GM19372 (cell line): ENCODE measurements at regions not wholly inside any gene's neighbourhood (a gene's known extent, or its start where the extent isn't known, plus 50 kb on each side); places are given as distances from the start of the nearest gene placed in this dataset.
A peak's percentile ranks its signal among the peaks of the same experiment; 100 is the strongest.
"Not testable (repeated sequence)": the region's sequence is repeated elsewhere in the genome, so short reads cannot be mapped to it uniquely, and the experiment has no call there.

ENCODE experiments used
- ATAC-seq: cut with Tn5 transposase; IDR thresholded peaks from one replicate; pipeline ENCODE4 v1.9.1; 2021; ENCODE audit warnings: mild to moderate bottlenecking, low read depth, moderate library complexity; ENCODE audit not compliant: unreplicated experiment

DNA sequence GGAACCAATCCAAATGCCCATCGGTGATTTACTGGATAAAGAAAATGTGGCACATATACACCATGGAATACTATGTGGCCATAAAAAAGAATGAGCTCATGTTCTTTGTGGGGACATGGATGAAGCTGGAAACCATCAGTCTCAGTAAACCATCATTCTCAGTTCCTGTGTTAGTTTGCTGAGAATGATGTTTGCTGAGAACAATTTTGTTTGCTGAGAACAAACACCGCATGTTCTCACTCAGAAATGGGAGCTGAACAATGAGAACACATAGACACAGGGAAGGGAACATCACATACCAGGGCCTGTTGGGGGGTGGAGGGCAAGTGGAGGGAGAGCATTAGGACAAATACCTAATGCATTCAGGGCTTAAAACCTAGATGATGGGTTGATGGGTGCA is 185.5 kb downstream of the ANXA1 start:
- not testable (repeated sequence) for ATAC-seq

DNA sequence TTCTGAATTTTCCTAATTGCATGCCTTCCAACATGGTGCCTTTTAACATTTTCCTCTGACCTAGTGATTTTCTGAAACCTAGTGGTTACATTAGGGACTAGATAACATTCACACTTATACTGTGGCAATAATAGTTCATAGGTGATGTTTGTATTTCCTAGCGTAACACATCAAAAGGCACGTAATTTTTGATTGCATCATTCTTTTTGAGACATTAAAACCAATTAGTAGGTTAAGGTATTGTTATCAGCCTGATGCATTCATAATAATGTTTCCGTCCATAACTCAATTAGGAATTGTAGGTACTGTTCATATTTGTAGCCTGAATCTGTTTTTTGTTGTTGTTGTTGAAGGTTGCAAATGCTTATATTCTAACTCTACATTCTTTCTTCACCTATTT is 192.4 kb downstream of the ANXA1 start:
- no peak for ATAC-seq

DNA sequence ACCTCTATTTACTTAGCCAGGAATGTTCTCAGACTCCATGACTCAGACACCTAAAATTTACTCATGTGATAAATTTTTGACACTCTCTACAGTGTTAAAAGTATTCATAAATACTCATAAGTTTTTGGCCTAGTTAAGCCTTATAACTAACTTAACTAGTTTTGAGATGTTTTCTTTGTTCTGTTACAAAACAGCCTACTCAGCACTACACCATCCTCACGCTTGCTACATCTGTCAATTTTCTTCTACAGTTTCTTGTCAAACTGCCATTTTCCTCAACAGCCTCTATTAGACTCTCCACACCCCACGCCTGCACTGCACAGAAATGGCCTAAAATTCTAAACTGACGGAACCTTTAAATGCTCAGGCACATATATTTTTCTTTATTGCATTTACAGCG is 195.5 kb downstream of the ANXA1 start:
- no peak for ATAC-seq

- no peak for ATAC-seq
These were observed 196.1 kb downstream of the ANXA1 start for GRCh38 chr9:73347720-73348119.

DNA sequence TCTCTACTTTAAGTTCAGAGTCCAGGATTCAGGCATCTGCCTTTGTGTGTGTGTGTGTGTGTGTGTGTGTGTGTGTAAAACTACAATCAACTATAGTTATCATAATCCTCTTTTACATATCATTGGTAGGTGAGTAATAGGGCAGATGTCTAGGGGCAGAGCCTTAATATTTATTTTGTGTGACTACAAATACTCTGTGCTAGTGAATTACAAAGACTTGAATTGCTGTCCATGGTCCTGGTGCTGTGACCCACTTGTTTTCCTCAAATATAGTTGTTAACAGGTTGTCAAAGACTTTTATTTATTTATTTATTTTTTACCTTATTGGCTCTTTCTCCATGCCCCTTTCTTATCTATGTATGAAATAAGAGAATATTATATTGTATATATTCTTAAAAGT is 196.8 kb downstream of the ANXA1 start:
- no peak for ATAC-seq

- no peak for ATAC-seq
These were observed 197.8 kb downstream of the ANXA1 start for GRCh38 chr9:73349476-73349875.

DNA sequence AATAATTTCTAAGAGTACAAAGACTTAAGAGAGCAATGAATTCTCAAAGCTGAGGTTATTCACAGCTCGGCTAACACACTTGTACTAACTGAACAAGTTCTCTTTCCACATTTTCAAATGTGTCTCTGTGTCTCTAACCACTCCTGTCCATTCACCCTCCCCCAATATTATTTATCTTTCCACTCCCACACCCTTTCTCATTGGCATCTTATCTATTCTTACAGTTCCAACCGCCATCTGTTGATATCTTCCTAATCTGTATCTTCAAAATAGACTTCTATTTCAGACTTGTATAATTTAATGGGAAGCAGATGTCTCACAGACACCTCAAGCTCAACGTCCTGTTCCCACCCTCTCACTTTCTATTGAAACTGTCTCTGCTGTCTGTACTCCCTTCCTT is 205.9 kb downstream of the ANXA1 start:
- no peak for ATAC-seq

DNA sequence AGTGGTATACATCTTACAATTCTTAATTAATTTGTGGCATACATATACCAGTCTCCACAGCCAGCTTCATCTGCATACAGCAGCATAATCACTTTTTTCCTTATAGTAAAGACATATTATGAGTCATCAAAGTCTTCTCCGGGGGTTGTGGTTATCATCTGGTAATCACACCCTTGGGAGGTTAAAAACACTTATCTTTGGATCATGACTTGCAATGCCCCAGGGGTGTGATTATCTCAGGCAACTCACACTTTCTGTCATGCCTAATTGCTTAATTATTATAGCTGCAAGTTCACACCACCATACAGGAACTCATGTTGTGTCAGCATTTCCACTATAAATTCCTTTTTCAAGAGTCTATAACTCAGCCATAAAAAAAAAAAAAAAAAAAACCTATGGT is 218.4 kb downstream of the ANXA1 start:
- no peak for ATAC-seq

DNA sequence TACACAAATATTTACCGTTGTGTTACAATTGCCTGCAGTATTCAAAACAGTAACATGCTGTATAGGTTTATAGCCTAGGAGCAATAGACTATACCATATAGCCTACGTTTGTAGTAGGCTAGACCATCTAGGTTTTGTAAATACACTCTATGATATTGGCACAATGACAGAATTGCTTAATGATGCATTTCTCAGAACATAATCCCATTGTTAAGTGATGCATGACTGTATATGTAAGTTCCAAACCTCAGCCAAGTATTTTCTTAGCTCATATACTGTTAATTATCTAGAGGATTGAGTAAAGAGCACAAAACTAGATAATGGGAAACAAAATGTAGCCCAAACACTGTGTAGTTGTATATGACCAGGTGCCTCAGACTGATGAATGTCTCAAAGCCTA is 220.1 kb downstream of the ANXA1 start:
- ATAC-seq = no peak

DNA sequence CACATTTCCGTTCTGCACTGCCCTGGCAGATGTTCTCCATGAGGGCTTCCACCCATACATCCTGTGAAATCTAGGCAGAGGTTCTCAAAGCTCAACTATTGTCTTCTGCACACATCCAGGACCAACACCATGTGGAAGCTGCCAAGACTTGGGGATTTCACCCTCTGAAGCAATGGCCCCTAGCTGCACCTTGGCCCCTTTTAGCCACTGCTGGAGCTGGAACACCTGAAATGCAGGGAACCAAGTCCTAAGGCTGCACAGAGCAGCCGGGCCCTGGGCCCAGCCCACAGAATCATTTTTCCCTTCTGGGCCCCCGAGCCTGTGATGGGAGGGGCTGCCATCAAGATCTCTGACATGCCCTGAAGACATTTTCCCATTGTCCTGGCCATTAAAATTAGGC is 228.7 kb downstream of the ANXA1 start:
- ATAC-seq = no peak

GRCh38 chr9:73402081-73403028 is 250.7 kb downstream of the ANXA1 start:
- no peak for ATAC-seq

DNA sequence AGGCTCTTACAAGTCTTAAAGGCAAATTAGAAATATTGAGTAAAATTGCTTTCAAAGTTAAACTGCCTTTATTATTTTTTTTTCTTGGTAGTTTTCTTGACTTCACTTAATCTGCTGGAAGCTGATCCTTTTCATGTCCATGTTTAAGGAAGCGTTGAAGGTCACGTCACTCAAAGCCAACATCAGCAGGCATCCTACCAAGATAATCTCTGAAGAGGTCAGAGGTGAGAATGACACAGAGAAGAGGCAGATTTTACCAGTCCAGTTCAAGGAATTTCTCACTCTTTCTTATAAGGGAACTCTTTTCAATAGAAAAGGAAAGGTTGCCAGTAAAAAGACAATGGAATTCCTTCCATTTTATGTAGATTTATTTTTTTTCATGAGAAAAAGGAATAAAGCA is 259.8 kb downstream of the ANXA1 start:
- no peak for ATAC-seq

- no peak for ATAC-seq
These were observed 261.2 kb downstream of the ANXA1 start for GRCh38 chr9:73412874-73413273.

- ATAC-seq = no peak
These were observed 272.2 kb downstream of the ANXA1 start for GRCh38 chr9:73423891-73424290.

DNA sequence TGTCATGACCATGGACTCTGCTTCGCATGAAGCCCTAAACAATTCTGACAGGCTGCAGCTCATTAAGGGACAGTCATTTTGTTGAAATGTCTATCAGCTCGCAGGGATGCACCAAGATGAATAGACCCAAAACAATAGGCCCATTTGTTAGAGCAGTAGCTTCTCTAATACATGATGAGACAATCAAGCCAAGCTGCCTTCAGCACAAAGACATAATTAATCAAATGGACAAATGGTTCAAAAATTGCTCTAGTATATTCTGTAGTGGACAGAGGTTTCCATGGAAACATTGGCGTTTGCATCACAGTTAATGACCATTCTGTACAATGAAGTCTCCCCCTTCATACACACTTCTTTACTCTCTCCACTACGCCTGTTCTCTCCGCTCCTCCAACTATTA is 274.6 kb downstream of the ANXA1 start:
- no peak for ATAC-seq

DNA sequence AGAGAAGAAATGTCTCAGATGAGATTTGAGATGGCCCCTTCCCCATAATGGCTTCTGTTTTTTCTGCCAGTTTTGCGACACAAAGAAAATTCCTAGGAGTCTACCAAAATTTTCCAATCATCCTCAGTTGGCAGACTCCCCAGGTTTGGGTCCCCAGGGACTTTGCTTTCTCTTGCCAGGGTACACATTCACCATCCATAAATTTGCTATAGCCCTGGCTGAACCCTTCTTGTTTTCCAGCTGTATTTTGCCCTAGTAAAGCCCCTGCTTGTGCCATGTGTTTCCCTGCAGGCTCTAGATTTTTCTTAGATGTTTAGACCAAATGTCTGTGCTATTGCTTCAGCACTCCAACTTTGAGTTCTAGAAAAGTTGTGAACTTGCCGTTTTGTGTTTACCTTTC is 283.2 kb downstream of the ANXA1 start:
- no peak for ATAC-seq

- peak; percentile 90 for ATAC-seq
These were observed 286.1 kb downstream of the ANXA1 start for GRCh38 chr9:73437758-73438157.

DNA sequence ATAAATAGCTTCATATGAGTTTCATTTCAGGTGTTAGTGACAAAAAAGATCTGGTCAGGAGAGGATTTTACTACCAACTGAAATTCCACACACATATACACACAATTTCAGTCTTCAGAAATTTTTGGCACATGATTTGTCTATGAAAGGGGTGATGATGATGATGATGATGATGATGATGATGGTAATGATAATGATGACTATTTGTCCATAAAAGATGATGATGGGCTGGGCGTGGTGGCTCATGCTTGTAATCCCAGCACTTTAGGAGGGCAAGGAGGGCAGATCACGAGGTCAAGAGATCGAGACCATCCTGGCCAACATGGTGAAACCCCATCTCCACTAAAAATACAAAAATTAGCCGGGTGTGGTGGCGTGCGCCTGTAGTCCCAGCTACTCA is 288.2 kb downstream of the ANXA1 start:
- ATAC-seq = not testable (repeated sequence)

DNA sequence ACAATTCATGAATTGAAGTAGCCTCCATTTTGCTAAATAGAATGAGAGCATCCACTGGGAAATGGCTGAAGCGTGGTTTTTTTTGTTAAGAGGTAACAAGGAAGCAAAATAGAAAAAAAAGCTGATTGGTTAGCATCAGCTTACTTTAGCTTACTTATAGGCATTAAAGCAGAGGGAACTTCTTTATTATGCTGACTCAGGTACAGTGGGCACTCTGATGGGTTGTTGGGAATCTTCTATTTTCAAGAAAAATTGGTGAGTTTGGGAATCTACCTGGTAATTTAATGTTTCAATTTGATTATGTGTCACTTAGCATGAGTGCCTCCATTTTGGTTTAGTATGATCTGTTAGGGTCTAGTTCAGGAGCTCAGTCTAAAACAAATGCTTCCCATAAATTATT is 289.6 kb downstream of the ANXA1 start:
- no peak for ATAC-seq

DNA sequence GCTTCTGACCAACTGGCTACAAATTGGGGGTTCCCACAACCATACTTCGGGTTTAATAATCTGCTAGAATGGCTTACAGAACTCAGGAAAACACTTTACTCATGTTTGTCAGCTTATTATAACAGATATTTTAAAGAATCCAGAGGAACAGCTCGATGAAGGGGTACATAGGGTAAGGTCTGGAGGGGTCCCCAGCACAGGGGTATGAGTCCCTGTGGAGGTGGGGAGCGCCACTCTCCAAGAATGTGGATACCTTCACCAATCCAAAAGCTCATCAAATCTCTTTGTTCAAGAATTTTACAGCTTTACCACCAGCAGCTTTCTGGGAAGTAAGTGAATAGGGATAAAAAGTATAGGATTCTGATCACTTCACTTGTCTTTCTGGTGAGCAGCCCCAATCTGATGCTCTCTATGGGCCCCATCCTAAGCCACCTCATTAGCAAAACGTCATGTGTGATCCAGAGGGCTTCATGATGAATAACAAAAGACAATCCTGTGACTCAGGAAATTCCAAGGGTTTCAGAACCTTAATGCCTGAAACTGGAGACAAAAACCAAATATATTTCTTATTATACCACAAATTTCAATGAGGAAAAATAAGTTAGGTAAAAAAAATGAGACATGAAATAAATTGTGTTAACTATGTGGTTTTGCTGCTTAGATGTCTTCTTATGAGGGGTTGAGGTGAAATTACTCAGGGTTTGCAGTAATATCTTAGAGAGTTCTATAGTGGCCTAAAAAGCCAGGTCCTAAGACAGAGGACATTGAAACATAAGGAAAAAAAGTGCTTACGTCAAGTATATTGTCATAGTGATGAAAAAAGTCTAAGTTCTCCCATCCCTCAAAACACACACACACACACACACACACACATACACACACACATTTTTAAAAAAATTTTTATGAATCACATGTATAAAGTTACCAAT is 290.5 kb downstream of the ANXA1 start:
- no peak for ATAC-seq

DNA sequence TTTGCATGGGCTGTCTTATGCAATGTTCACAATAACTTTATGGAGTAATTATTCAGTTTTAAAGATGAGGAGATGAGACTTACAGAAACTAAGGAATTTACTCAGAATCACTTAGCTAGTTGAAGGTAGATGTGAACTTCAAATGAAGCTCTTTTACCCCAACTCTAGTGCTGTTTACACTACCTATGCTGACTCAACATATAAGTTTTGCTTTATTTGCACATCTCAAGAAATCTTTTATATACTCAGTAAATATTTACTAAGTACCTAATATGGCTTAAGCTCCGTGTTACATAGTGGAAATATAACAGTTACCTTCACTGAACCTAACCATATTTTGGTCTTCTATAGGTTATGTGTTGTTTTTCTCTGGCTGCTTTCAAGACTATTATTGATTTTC is 293.2 kb downstream of the ANXA1 start:
- no peak for ATAC-seq
